ENCODE measurements at regions not wholly inside any gene's neighbourhood (a gene's known extent, or its start where the extent isn't known, plus 50 kb on each side); places are given as distances from the start of the nearest gene placed in this dataset.

GRCh38 chr6:19324376-19324775 is 512.8 kb upstream of the ID4 start:
- no peak for FAIRE-seq
- no peaks in the 10 kb centered on the region for H3K4me1 ChIP-seq (ENCODE audit: control insufficient read depth in 3 of 3, insufficient read depth in 2 of 3, low read depth in 1 of 3, low read length in 2 of 3)
- no peak overlapping the region for H3K4me3 ChIP-seq (ENCODE audit: low read depth in 1 of 3, low read length in 3 of 3)
- H3K36me3 ChIP-seq (ENCODE audit: control insufficient read depth in 3 of 3, insufficient read depth in 2 of 3, low read depth in 1 of 3, low read length in 3 of 3), result no peaks in the 10 kb centered on the region
- DNase-seq, result no peak
- H3K9me3 ChIP-seq (ENCODE audit: control insufficient read depth in 2 of 2, insufficient read depth in 1 of 2, low read depth in 1 of 2, low read length in 1 of 2), result no peaks in the 10 kb centered on the region
- WGBS, 3 donors, result 78 to 84% (median 78%) methylated on average over 3 of the region's 3 CpGs
- H3K27me3 ChIP-seq (ENCODE audit: control insufficient read depth in 3 of 3, insufficient read depth in 3 of 3, low read length in 3 of 3), result no peaks in the 10 kb centered on the region
- no peak overlapping the region for H3K27ac ChIP-seq (ENCODE audit: low read depth in 1 of 3, low read length in 2 of 3)

DNA sequence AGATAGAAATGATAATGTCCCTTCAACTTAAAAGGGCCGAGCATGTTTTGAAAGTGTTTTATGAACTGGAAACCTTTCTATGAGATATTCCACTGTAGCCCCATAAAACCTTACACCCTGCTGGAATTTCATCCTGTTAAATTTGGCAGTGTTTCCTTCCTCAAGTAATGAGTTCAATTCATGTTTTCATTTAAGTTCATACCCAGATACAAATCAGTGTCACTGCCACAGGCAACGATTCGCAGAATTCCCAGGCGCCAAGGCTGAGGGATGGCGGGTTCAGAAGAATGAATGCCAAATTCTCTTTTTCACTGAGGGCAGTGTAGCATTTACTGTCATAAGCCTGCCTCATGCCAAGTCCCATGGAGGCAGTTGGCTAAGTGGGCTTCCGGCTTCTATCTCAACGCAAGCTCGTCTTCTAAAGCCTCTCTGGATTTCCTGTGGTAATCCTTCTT is 511.8 kb upstream of the ID4 start:
- Histone ChIP-seq H3K36me3 (ENCODE audit: control insufficient read depth in 3 of 3, insufficient read depth in 2 of 3, low read depth in 1 of 3, low read length in 3 of 3) (no peaks in the 10 kb centered on the region), H3K4me1 (ENCODE audit: control insufficient read depth in 3 of 3, insufficient read depth in 2 of 3, low read depth in 1 of 3, low read length in 2 of 3) (no peaks in the 10 kb centered on the region), H3K27me3 (ENCODE audit: control insufficient read depth in 3 of 3, insufficient read depth in 3 of 3, low read length in 3 of 3) (no peaks in the 10 kb centered on the region), H3K4me3 (ENCODE audit: low read depth in 1 of 3, low read length in 3 of 3) (no peak overlapping the region), H3K27ac (ENCODE audit: low read depth in 1 of 3, low read length in 2 of 3) (no peak overlapping the region), H3K9me3 (ENCODE audit: control insufficient read depth in 2 of 2, insufficient read depth in 1 of 2, low read depth in 1 of 2, low read length in 1 of 2) (no peaks in the 10 kb centered on the region)
- 74 to 86% (median 81%) methylated on average over 8 of the region's 8 CpGs for WGBS, 3 donors
- no peak for DNase-seq
- no peak for FAIRE-seq

- DNase-seq, result no peak
- H3K27me3 ChIP-seq (ENCODE audit: control insufficient read depth in 3 of 3, insufficient read depth in 3 of 3, low read length in 3 of 3), result no peaks in the 10 kb centered on the region
- H3K4me3 ChIP-seq (ENCODE audit: low read depth in 1 of 3, low read length in 3 of 3), result no peak overlapping the region
- 68 to 84% (median 68%) methylated on average over 2 of the region's 2 CpGs for WGBS, 3 donors
- no peak for FAIRE-seq
- H3K4me1 ChIP-seq (ENCODE audit: control insufficient read depth in 3 of 3, insufficient read depth in 2 of 3, low read depth in 1 of 3, low read length in 2 of 3), result no peaks in the 10 kb centered on the region
- H3K27ac ChIP-seq (ENCODE audit: low read depth in 1 of 3, low read length in 2 of 3), result no peak overlapping the region
- no peaks in the 10 kb centered on the region for H3K9me3 ChIP-seq (ENCODE audit: control insufficient read depth in 2 of 2, insufficient read depth in 1 of 2, low read depth in 1 of 2, low read length in 1 of 2)
- no peaks in the 10 kb centered on the region for H3K36me3 ChIP-seq (ENCODE audit: control insufficient read depth in 3 of 3, insufficient read depth in 2 of 3, low read depth in 1 of 3, low read length in 3 of 3)
These were observed 509.9 kb upstream of the ID4 start for GRCh38 chr6:19327241-19327640.

GRCh38 chr6:19327661-19328060 is 509.5 kb upstream of the ID4 start:
- FAIRE-seq, result no peak

DNA sequence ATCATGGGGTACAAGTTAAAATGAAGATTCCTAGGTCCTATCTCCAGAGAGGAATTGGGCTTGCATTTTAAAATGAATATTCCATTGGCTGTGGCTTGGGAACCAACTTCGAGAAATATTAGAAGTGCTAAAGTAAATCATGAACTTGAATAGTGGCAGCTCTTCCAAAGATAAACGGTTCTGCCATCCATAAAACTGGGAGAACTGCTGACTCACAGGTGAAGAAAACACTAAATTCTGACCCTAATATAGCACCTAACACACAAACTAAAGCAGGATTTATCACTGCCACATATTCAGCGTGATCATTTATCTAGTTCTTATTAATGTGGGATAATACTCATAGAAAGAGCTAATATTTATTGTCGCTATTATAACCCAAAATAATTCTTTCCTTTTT is 508.1 kb upstream of the ID4 start:
- H3K27ac ChIP-seq (ENCODE audit: low read depth in 1 of 3, low read length in 2 of 3), result no peak overlapping the region

More at GRCh38 chr6:19327661-19328060, 509.5 kb upstream of the ID4 start:
- Histone ChIP-seq H3K9me3 (ENCODE audit: control insufficient read depth in 2 of 2, insufficient read depth in 1 of 2, low read depth in 1 of 2, low read length in 1 of 2) (no peaks in the 10 kb centered on the region), H3K27ac (ENCODE audit: low read depth in 1 of 3, low read length in 2 of 3) (no peak overlapping the region), H3K4me3 (ENCODE audit: low read depth in 1 of 3, low read length in 3 of 3) (no peak overlapping the region), H3K27me3 (ENCODE audit: control insufficient read depth in 3 of 3, insufficient read depth in 3 of 3, low read length in 3 of 3) (no peaks in the 10 kb centered on the region), H3K36me3 (ENCODE audit: control insufficient read depth in 3 of 3, insufficient read depth in 2 of 3, low read depth in 1 of 3, low read length in 3 of 3) (no peaks in the 10 kb centered on the region), H3K4me1 (ENCODE audit: control insufficient read depth in 3 of 3, insufficient read depth in 2 of 3, low read depth in 1 of 3, low read length in 2 of 3) (no peaks in the 10 kb centered on the region)
- DNase-seq, result no peak
- 38 to 70% (median 61%) methylated on average over 8 of the region's 8 CpGs for WGBS, 3 donors

GRCh38 chr6:19331089-19331488 is 506.1 kb upstream of the ID4 start:
- 68 to 81% (median 78%) methylated on average over 3 of the region's 3 CpGs for WGBS, 3 donors
- no peak overlapping the region for H3K4me3 ChIP-seq (ENCODE audit: low read depth in 1 of 3, low read length in 3 of 3)
- no peaks in the 10 kb centered on the region for H3K36me3 ChIP-seq (ENCODE audit: control insufficient read depth in 3 of 3, insufficient read depth in 2 of 3, low read depth in 1 of 3, low read length in 3 of 3)
- H3K27ac ChIP-seq (ENCODE audit: low read depth in 1 of 3, low read length in 2 of 3), result no peak overlapping the region
- no peaks in the 10 kb centered on the region for H3K27me3 ChIP-seq (ENCODE audit: control insufficient read depth in 3 of 3, insufficient read depth in 3 of 3, low read length in 3 of 3)
- FAIRE-seq, result no peak
- no peaks in the 10 kb centered on the region for H3K9me3 ChIP-seq (ENCODE audit: control insufficient read depth in 2 of 2, insufficient read depth in 1 of 2, low read depth in 1 of 2, low read length in 1 of 2)
- no peaks in the 10 kb centered on the region for H3K4me1 ChIP-seq (ENCODE audit: control insufficient read depth in 3 of 3, insufficient read depth in 2 of 3, low read depth in 1 of 3, low read length in 2 of 3)
- no peak for DNase-seq

More for the DNA sequence above, 508.1 kb upstream of the ID4 start:
- Histone ChIP-seq H3K4me3 (ENCODE audit: low read depth in 1 of 3, low read length in 3 of 3) (no peak overlapping the region), H3K27me3 (ENCODE audit: control insufficient read depth in 3 of 3, insufficient read depth in 3 of 3, low read length in 3 of 3) (no peaks in the 10 kb centered on the region), H3K9me3 (ENCODE audit: control insufficient read depth in 2 of 2, insufficient read depth in 1 of 2, low read depth in 1 of 2, low read length in 1 of 2) (no peaks in the 10 kb centered on the region), H3K4me1 (ENCODE audit: control insufficient read depth in 3 of 3, insufficient read depth in 2 of 3, low read depth in 1 of 3, low read length in 2 of 3) (no peaks in the 10 kb centered on the region), H3K36me3 (ENCODE audit: control insufficient read depth in 3 of 3, insufficient read depth in 2 of 3, low read depth in 1 of 3, low read length in 3 of 3) (no peaks in the 10 kb centered on the region)
- DNase-seq (no peak), FAIRE-seq (no peak)
- WGBS, 3 donors, result 76 to 77% (median 77%) methylated on average over 4 of the region's 4 CpGs

DNA sequence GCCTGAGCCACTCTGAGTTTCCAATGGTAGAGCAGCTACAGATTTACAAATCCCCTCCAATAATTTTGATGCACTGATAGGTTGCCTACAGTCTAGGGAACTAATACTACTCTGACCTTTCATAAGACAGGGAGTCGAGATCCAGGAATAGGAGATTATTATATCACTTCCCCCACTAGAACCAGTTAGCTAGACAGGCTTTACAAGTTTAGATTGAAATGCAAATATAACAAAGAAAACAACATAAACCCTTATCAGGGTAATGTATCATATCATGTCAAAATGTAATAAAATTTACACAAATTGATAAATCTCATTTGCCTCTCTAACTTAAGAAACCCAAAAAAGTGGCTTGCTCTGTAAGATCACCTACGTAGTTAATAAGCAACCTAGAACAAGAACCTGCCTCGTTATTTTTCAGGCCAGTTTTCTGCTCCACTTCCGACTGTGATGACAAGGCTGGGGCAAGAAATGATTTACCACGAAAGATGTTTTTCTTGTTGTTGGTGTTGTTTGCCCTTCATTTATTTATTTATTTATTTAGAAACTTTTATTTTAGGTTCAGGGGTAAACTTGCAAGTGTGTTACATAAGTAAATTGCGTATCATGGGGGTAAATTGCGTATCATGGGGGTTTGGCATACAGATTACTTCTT is 504.2 kb upstream of the ID4 start:
- no peaks in the 10 kb centered on the region for H3K9me3 ChIP-seq (ENCODE audit: control insufficient read depth in 2 of 2, insufficient read depth in 1 of 2, low read depth in 1 of 2, low read length in 1 of 2)
- no peaks in the 10 kb centered on the region for H3K4me1 ChIP-seq (ENCODE audit: control insufficient read depth in 3 of 3, insufficient read depth in 2 of 3, low read depth in 1 of 3, low read length in 2 of 3)
- no peak overlapping the region for H3K27ac ChIP-seq (ENCODE audit: low read depth in 1 of 3, low read length in 2 of 3)
- no peak overlapping the region for H3K4me3 ChIP-seq (ENCODE audit: low read depth in 1 of 3, low read length in 3 of 3)
- DNase-seq, result no peak
- 70 to 83% (median 76%) methylated on average over 7 of the region's 7 CpGs for WGBS, 3 donors
- no peaks in the 10 kb centered on the region for H3K36me3 ChIP-seq (ENCODE audit: control insufficient read depth in 3 of 3, insufficient read depth in 2 of 3, low read depth in 1 of 3, low read length in 3 of 3)
- H3K27me3 ChIP-seq (ENCODE audit: control insufficient read depth in 3 of 3, insufficient read depth in 3 of 3, low read length in 3 of 3), result no peaks in the 10 kb centered on the region
- no peak for FAIRE-seq

DNA sequence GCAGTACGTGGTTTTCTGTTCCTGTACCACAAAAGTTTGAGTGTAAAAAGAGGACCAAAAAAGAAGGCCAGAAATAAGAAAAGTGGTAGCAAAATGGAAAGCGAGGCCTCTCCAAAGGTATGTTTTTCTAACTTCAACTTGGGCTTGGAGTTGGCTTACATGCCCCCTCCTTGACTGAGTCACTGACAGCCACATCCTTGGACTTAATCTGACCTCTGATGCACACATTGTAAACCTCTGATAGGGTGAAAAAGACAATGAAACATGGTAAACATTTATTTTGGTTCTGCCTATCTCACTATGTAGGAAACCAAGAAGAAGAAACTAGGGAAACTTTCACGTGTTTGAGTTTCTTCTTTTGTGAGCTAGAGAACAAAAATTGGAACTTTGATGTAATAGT is 503.2 kb upstream of the ID4 start:
- DNase-seq, result no peak
- no peaks in the 10 kb centered on the region for H3K27me3 ChIP-seq (ENCODE audit: control insufficient read depth in 3 of 3, insufficient read depth in 3 of 3, low read length in 3 of 3)
- no peak overlapping the region for H3K27ac ChIP-seq (ENCODE audit: low read depth in 1 of 3, low read length in 2 of 3)
- H3K4me3 ChIP-seq (ENCODE audit: low read depth in 1 of 3, low read length in 3 of 3), result no peak overlapping the region
- FAIRE-seq, result no peak
- WGBS, 3 donors, result 80 to 84% (median 81%) methylated on average over 3 of the region's 3 CpGs
- no peaks in the 10 kb centered on the region for H3K36me3 ChIP-seq (ENCODE audit: control insufficient read depth in 3 of 3, insufficient read depth in 2 of 3, low read depth in 1 of 3, low read length in 3 of 3)
- no peaks in the 10 kb centered on the region for H3K9me3 ChIP-seq (ENCODE audit: control insufficient read depth in 2 of 2, insufficient read depth in 1 of 2, low read depth in 1 of 2, low read length in 1 of 2)
- no peaks in the 10 kb centered on the region for H3K4me1 ChIP-seq (ENCODE audit: control insufficient read depth in 3 of 3, insufficient read depth in 2 of 3, low read depth in 1 of 3, low read length in 2 of 3)

DNA sequence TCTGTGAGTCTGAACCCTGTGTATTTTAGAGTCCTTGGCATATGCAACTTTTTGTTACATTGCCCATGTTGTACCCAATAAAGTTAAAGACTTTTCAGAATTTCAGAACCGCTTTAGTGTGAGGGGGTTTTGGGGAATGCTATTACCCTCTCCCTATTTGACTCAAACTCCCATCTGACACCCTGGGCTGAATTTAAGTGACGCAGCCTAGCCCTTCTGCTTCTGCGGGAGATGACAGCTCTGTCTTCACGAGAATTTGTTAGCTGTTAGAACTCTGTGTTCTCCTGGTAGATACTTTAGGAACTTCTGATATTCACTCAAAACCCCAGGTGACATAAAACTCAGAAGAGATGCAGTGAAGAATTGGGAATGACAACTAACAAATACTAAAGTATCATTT is 500.6 kb upstream of the ID4 start:
- no peak for FAIRE-seq

More for the DNA sequence above, 500.6 kb upstream of the ID4 start:
- no peak for DNase-seq
- H3K27ac ChIP-seq (ENCODE audit: low read depth in 1 of 3, low read length in 2 of 3), result no peak overlapping the region
- no peak overlapping the region for H3K4me3 ChIP-seq (ENCODE audit: low read depth in 1 of 3, low read length in 3 of 3)
- no peaks in the 10 kb centered on the region for H3K4me1 ChIP-seq (ENCODE audit: control insufficient read depth in 3 of 3, insufficient read depth in 2 of 3, low read depth in 1 of 3, low read length in 2 of 3)
- 85 to 89% (median 86%) methylated on average over 4 of the region's 4 CpGs for WGBS, 3 donors
- no peaks in the 10 kb centered on the region for H3K27me3 ChIP-seq (ENCODE audit: control insufficient read depth in 3 of 3, insufficient read depth in 3 of 3, low read length in 3 of 3)
- no peaks in the 10 kb centered on the region for H3K9me3 ChIP-seq (ENCODE audit: control insufficient read depth in 2 of 2, insufficient read depth in 1 of 2, low read depth in 1 of 2, low read length in 1 of 2)
- no peaks in the 10 kb centered on the region for H3K36me3 ChIP-seq (ENCODE audit: control insufficient read depth in 3 of 3, insufficient read depth in 2 of 3, low read depth in 1 of 3, low read length in 3 of 3)

All from small intestine (tissue), 7 donors.